ENCODE measurements at regions not wholly inside any gene's neighbourhood (a gene's known extent, or its start where the extent isn't known, plus 50 kb on each side); places are given as distances from the start of the nearest gene placed in this dataset.

DNA sequence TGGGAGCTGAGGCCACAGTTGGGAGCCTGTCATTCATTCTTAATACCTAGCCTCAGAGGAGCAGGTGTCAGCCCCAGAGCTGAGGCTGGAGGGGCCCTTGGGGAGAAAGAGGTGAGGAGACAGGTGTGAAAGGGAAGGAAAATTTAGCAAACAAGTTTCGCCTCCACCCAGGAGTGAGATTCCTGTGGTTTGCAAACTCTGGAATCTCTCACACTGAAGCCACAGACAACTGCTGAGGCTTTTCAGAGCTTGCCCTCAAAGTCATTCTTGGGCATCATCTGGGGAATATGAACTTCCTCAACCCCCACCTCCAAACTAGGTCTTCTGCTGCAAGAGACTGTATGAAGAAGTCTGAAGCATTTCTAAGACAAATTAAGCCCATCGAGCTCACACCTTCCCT, 589.5 kb upstream of the TBX3 start:
- H3K36me3 ChIP-seq (ENCODE audit: control insufficient read depth in 5 of 5, insufficient read depth in 5 of 5, low read length in 5 of 5): no peaks in the 10 kb centered on the region
- H3K4me1 ChIP-seq (ENCODE audit: control insufficient read depth in 5 of 5, insufficient read depth in 5 of 5, low read length in 5 of 5): peaks cover 0 to 41% (median 27%) of the 10 kb centered on the region in 5 donors
- H3K27me3 ChIP-seq (ENCODE audit: control insufficient read depth in 5 of 5, insufficient read depth in 4 of 5, low read length in 5 of 5): no peaks in the 10 kb centered on the region
- H3K4me3 ChIP-seq (ENCODE audit: low read depth in 1 of 5, low read length in 5 of 5): no peak overlapping the region
- H3K27ac ChIP-seq (ENCODE audit: low read depth, low read length): no peak overlapping the region
- H3K9ac ChIP-seq (ENCODE audit: low read length in 5 of 5): no peak overlapping the region
- H3K9me3 ChIP-seq (ENCODE audit: control insufficient read depth in 5 of 5, low read length in 5 of 5): no peaks in the 10 kb centered on the region

DNA sequence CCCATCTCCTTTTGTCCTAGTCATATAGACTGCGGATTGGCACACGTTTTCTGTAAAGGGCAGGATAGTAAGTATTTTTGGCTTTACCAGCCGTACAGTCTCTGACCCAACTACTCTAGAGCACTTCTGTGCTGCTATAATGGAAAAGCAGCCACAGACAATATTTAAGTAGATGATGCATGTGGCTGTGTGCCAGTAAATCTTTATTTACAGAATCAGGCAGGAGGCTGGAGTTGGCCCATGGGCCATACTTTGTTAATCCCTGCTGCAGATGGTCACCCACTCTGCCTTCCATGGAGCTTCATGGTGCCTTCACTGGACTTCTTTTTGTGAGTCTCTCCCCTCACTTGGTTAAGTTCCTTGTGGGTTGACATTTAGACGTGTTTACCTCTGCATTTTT, 584.5 kb upstream of the TBX3 start:
- H3K27me3 ChIP-seq (ENCODE audit: control insufficient read depth in 5 of 5, insufficient read depth in 4 of 5, low read length in 5 of 5): no peaks in the 10 kb centered on the region

DNA sequence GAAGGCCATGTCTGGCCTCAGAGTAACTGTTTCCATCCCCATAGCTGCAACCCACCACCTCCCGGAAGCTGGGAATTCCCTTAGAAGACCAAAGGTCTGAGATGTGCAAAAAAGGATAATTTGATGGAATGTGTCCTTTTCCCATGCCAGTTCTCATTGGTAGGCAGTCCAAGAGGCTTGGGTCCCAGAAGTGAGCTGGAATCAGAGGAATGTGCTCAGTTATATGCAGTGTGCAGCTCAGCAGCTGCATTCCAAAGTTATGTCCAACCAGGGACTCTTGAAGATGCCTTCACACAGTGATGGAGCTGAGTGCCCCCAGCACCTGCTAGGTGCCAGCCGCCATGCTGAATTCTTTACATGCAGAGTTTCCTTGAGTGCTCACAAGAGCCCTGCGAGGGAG, 583.9 kb upstream of the TBX3 start:
- Histone ChIP-seq H3K36me3 (ENCODE audit: control insufficient read depth in 5 of 5, insufficient read depth in 5 of 5, low read length in 5 of 5) (no peaks in the 10 kb centered on the region), H3K4me3 (ENCODE audit: low read depth in 1 of 5, low read length in 5 of 5) (no peak overlapping the region), H3K9ac (ENCODE audit: low read length in 5 of 5) (no peak overlapping the region), H3K27me3 (ENCODE audit: control insufficient read depth in 5 of 5, insufficient read depth in 4 of 5, low read length in 5 of 5) (no peaks in the 10 kb centered on the region), H3K9me3 (ENCODE audit: control insufficient read depth in 5 of 5, low read length in 5 of 5) (no peaks in the 10 kb centered on the region), H3K4me1 (ENCODE audit: control insufficient read depth in 5 of 5, insufficient read depth in 5 of 5, low read length in 5 of 5) (peaks cover 6 to 36% (median 26%) of the 10 kb centered on the region in 5 donors), H3K27ac (ENCODE audit: low read depth, low read length) (peak overlapping the region; percentile 25)

More for the DNA sequence above, 584.5 kb upstream of the TBX3 start:
- Histone ChIP-seq H3K9me3 (ENCODE audit: control insufficient read depth in 5 of 5, low read length in 5 of 5) (no peaks in the 10 kb centered on the region), H3K4me3 (ENCODE audit: low read depth in 1 of 5, low read length in 5 of 5) (no peak overlapping the region), H3K9ac (ENCODE audit: low read length in 5 of 5) (no peak overlapping the region), H3K27ac (ENCODE audit: low read depth, low read length) (peak overlapping the region; percentile 25), H3K36me3 (ENCODE audit: control insufficient read depth in 5 of 5, insufficient read depth in 5 of 5, low read length in 5 of 5) (no peaks in the 10 kb centered on the region), H3K4me1 (ENCODE audit: control insufficient read depth in 5 of 5, insufficient read depth in 5 of 5, low read length in 5 of 5) (peaks cover 6 to 41% (median 32%) of the 10 kb centered on the region in 5 donors)

DNA sequence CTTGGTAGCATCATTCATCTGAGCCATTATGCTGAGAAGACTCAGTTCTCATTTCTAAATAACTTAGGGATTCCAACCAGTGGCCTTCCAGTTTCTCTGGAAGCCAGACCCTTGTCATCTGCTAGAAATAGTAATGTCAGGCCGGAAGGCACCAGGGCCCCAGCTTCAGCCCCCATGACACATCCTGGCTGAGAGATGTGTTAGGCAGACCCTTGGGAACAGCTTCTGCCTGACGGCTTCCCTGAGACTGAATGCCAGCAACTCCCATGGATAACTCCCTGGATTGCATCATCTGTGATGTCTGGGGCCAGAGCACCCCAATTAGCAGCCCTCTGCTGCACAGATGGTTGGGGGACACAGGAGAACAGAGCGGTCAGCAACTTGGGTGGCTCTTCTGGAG, 583.5 kb upstream of the TBX3 start:
- Histone ChIP-seq H3K27me3 (ENCODE audit: control insufficient read depth in 5 of 5, insufficient read depth in 4 of 5, low read length in 5 of 5) (no peaks in the 10 kb centered on the region), H3K27ac (ENCODE audit: low read depth, low read length) (peak overlapping the region; percentile 25), H3K9ac (ENCODE audit: low read length in 5 of 5) (no peak overlapping the region), H3K36me3 (ENCODE audit: control insufficient read depth in 5 of 5, insufficient read depth in 5 of 5, low read length in 5 of 5) (no peaks in the 10 kb centered on the region), H3K9me3 (ENCODE audit: control insufficient read depth in 5 of 5, low read length in 5 of 5) (no peaks in the 10 kb centered on the region), H3K4me3 (ENCODE audit: low read depth in 1 of 5, low read length in 5 of 5) (no peak overlapping the region), H3K4me1 (ENCODE audit: control insufficient read depth in 5 of 5, insufficient read depth in 5 of 5, low read length in 5 of 5) (peaks cover 6 to 32% (median 26%) of the 10 kb centered on the region in 5 donors)

DNA sequence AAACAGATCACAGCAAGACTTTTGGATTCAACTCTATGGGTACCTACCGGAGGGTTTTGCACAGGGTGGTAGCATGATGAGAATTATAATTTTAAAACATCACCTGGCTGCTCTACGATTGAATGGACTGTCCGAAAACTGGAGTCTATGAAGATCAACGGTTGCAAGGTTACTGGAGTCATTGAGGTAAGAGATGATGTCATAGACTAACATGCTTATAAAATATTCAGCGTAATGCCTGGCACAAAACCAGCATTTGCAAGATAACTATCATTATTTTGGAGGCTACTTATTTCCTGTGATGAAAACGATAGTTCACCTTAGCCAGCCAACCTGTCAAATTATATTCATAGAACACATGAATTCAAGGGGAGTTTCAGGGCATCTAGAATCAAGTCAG, 580.6 kb upstream of the TBX3 start:
- peaks cover 6 to 31% (median 21%) of the 10 kb centered on the region in 5 donors for H3K4me1 ChIP-seq (ENCODE audit: control insufficient read depth in 5 of 5, insufficient read depth in 5 of 5, low read length in 5 of 5)
- no peak overlapping the region for H3K27ac ChIP-seq (ENCODE audit: low read depth, low read length)
- H3K27me3 ChIP-seq (ENCODE audit: control insufficient read depth in 5 of 5, insufficient read depth in 4 of 5, low read length in 5 of 5): no peaks in the 10 kb centered on the region
- H3K9ac ChIP-seq (ENCODE audit: low read length in 5 of 5): no peak overlapping the region
- no peak overlapping the region for H3K4me3 ChIP-seq (ENCODE audit: low read depth in 1 of 5, low read length in 5 of 5)
- H3K36me3 ChIP-seq (ENCODE audit: control insufficient read depth in 5 of 5, insufficient read depth in 5 of 5, low read length in 5 of 5): no peaks in the 10 kb centered on the region
- H3K9me3 ChIP-seq (ENCODE audit: control insufficient read depth in 5 of 5, low read length in 5 of 5): no peaks in the 10 kb centered on the region

DNA sequence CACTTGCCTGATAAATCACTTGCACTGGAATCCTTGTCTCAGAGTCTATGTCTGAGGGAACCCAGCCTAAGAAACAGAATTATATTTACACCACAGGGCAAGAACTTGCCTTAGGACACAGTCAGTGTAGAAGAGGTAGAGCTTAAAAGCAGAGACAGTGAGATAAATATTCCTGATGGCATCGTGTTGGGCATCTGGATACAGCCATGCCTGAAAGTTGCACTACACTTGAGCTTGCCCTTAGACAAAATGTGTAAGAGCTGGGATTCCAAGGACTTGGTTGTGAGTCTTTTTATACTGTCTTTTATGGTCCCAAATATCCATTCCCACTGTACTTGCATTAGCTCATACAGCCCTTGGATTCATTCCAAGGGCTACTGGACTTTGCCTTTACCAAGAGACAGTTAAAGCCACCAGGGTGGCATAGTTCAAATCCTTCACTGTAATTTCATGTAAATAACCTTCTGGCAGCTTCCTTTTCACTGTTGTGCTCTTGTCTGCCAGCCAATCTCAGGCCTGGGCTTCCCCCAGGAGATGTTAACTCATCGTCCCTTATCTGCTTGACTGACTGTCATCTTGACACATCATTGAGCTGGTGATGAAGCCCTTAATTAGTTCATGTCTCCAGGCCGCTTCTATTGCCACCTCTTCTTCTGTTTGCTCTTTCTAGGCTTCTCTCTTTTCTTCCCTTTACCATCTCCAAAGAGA, 577.9 kb upstream of the TBX3 start:
- Histone ChIP-seq H3K36me3 (ENCODE audit: control insufficient read depth in 5 of 5, insufficient read depth in 5 of 5, low read length in 5 of 5) (no peaks in the 10 kb centered on the region), H3K4me1 (ENCODE audit: control insufficient read depth in 5 of 5, insufficient read depth in 5 of 5, low read length in 5 of 5) (peaks cover 0 to 15% (median 8%) of the 10 kb centered on the region in 5 donors), H3K4me3 (ENCODE audit: low read depth in 1 of 5, low read length in 5 of 5) (no peak overlapping the region), H3K9me3 (ENCODE audit: control insufficient read depth in 5 of 5, low read length in 5 of 5) (no peaks in the 10 kb centered on the region), H3K27me3 (ENCODE audit: control insufficient read depth in 5 of 5, insufficient read depth in 4 of 5, low read length in 5 of 5) (no peaks in the 10 kb centered on the region), H3K27ac (ENCODE audit: low read depth, low read length) (no peak overlapping the region), H3K9ac (ENCODE audit: low read length in 5 of 5) (no peak overlapping the region)

DNA sequence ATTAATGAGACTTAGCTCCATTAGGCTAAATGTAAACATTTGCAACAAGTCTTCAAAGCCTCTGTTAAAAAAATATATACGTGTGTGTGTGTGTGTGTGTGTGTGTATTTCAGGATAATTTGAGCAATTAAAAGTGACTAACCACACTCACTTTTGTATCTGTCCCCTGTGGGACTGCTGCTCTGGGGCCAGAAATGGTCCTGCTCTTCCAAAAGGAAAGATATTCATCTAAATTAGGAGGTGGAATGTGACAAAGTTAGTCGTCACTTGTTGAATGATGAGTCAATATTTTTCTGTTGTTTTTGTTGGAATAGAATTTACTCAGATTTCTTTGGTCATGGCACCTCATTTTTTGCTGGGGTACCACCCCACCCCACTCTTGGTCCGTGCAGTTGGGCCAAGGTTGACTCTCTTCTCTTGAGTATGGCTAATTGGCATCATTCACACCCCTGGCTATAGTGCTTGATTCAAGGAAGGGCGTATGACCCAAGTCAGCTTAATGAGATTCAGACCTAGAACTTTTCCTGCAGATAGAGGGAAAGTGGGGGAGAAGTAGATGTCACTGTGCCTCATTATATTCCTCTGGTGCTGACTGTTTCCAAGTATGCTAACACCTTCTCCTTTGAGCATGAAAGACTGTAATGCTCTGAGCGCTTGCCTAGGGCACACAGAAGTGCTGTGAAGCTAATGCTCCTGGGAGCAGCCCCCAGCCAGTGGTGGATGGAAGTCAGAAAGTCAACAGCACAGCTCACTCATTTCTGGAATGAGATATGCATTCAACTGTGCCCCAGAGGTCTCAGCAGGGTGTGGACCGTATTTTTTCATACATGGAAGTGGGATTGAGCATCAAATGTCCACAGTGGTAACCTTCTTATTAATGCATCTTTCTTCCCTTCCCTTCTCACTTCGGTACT, 577.0 kb upstream of the TBX3 start:
- H3K36me3 ChIP-seq (ENCODE audit: control insufficient read depth in 5 of 5, insufficient read depth in 5 of 5, low read length in 5 of 5): no peaks in the 10 kb centered on the region
- no peak overlapping the region for H3K9ac ChIP-seq (ENCODE audit: low read length in 5 of 5)
- H3K27ac ChIP-seq (ENCODE audit: low read depth, low read length): no peak overlapping the region
- H3K27me3 ChIP-seq (ENCODE audit: control insufficient read depth in 5 of 5, insufficient read depth in 4 of 5, low read length in 5 of 5): no peaks in the 10 kb centered on the region
- peaks cover 0 to 15% (median 8%) of the 10 kb centered on the region in 5 donors for H3K4me1 ChIP-seq (ENCODE audit: control insufficient read depth in 5 of 5, insufficient read depth in 5 of 5, low read length in 5 of 5)
- no peak overlapping the region for H3K4me3 ChIP-seq (ENCODE audit: low read depth in 1 of 5, low read length in 5 of 5)
- no peaks in the 10 kb centered on the region for H3K9me3 ChIP-seq (ENCODE audit: control insufficient read depth in 5 of 5, low read length in 5 of 5)

DNA sequence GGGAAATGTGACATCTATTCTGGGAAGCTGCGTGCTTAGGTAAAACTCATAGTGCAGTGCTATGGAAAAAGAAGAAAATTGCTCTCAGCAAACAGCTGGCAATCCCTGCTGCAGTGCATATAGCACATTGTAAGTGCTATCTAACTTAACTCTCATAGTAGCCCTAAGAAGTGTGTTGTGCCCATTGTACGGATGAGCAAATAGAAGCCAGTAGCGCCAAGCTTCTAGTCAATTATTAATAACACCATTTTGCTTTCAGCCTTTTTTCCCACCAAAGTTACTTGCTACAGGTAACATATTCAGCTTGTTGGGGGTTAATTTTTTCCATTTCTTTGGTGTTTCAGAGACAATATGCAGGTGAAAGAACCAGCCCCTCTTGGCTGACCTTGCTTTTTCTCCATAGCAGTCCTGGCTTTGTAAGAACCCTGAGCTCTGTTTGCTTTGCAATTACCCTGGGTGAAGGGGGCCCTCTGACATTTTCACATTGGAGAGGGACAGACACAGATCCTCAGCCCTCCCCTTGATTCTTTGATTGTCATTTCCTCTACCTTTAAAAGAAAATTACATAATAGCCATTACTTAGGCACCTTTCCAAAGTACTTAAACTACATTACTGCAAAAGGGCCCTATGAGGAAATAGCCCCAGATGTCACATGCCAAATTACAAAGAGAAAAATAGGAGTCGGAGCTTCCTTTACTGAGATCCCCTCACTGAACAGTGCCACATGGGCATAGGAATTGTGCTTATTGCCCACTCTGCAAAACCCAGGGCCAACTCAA, 576.2 kb upstream of the TBX3 start:
- Histone ChIP-seq H3K36me3 (ENCODE audit: control insufficient read depth in 5 of 5, insufficient read depth in 5 of 5, low read length in 5 of 5) (no peaks in the 10 kb centered on the region), H3K4me3 (ENCODE audit: low read depth in 1 of 5, low read length in 5 of 5) (no peak overlapping the region)

DNA sequence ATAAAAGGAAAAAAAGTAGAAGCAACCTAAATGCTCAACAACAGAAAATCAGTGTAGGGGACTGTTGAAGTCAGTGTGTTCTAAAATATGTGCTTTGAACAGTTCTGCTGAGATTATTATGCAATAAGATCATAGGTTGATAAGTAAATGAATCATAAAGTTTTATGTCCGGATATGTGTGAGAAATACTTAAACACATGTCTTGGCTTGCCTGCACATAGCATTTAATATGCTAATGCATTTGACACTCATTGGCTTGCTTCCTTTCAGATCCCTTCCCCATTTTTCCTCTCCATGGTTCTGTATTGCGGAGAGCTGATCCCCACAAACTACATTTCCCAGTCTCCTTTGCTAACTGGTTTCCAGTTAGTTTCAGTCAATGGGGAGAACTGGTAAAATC, 573.8 kb upstream of the TBX3 start:
- Histone ChIP-seq H3K4me3 (ENCODE audit: low read depth in 1 of 5, low read length in 5 of 5) (no peak overlapping the region), H3K4me1 (ENCODE audit: control insufficient read depth in 5 of 5, insufficient read depth in 5 of 5, low read length in 5 of 5) (peaks cover 0 to 15% (median 8%) of the 10 kb centered on the region in 5 donors), H3K27me3 (ENCODE audit: control insufficient read depth in 5 of 5, insufficient read depth in 4 of 5, low read length in 5 of 5) (no peaks in the 10 kb centered on the region), H3K9ac (ENCODE audit: low read length in 5 of 5) (no peak overlapping the region), H3K27ac (ENCODE audit: low read depth, low read length) (no peak overlapping the region), H3K9me3 (ENCODE audit: control insufficient read depth in 5 of 5, low read length in 5 of 5) (no peaks in the 10 kb centered on the region), H3K36me3 (ENCODE audit: control insufficient read depth in 5 of 5, insufficient read depth in 5 of 5, low read length in 5 of 5) (no peaks in the 10 kb centered on the region)

More for the DNA sequence above, 576.2 kb upstream of the TBX3 start:
- H3K9ac ChIP-seq (ENCODE audit: low read length in 5 of 5): no peak overlapping the region
- H3K4me1 ChIP-seq (ENCODE audit: control insufficient read depth in 5 of 5, insufficient read depth in 5 of 5, low read length in 5 of 5): peaks cover 0 to 15% (median 8%) of the 10 kb centered on the region in 5 donors
- no peaks in the 10 kb centered on the region for H3K9me3 ChIP-seq (ENCODE audit: control insufficient read depth in 5 of 5, low read length in 5 of 5)
- no peak overlapping the region for H3K27ac ChIP-seq (ENCODE audit: low read depth, low read length)
- no peaks in the 10 kb centered on the region for H3K27me3 ChIP-seq (ENCODE audit: control insufficient read depth in 5 of 5, insufficient read depth in 4 of 5, low read length in 5 of 5)
